GM13977 (cell line): ENCODE measurements at regions not wholly inside any gene's neighbourhood (a gene's known extent, or its start where the extent isn't known, plus 50 kb on each side); places are given as distances from the start of the nearest gene placed in this dataset.

Source experiments
- DNase-seq: peaks from one replicate; pipeline ENCODE4 v3.0.0; 2012; ENCODE audit warnings: low spot score
- CTCF ChIP-seq: IDR thresholded peaks from 2 replicates; pipeline ENCODE4 v1.5.1; 2012; ENCODE audit warnings: mild to moderate bottlenecking, control low read depth; ENCODE audit not compliant: insufficient read depth; ENCODE audit errors: extremely low read depth, missing control alignments
- in situ Hi-C: fragments of 300-500 bp; cut with MboI; formaldehyde crosslinking; loops from one replicate; pipeline ENCODE4 v1.12.0; 2022; ENCODE audit warnings: low sequenced_read_pairs, low pct_unique_long_range_greater_than_20kb, mixed read lengths, inconsistent platforms; ENCODE audit not compliant: unreplicated experiment

- no peak for TF ChIP-seq CTCF
- in situ Hi-C loops = no loop called here
- no peak for DNase-seq
These were observed 1064.6 kb downstream of the BCL11B start for GRCh38 chr14:98207415-98207814.

GRCh38 chr14:98208211-98208611 lies 1063.8 kb downstream of the BCL11B start:
- TF ChIP-seq CTCF = no peak
- DNase-seq = no peak
- in situ Hi-C loops = no loop called here

- TF ChIP-seq CTCF = no peak
- in situ Hi-C loops = no loop called here
- DNase-seq = no peak
These were observed 1063.1 kb downstream of the BCL11B start for GRCh38 chr14:98208943-98209342.

- in situ Hi-C loops = no loop called here
- TF ChIP-seq CTCF = no peak
- no peak for DNase-seq
These were observed 1061.8 kb downstream of the BCL11B start for GRCh38 chr14:98210045-98210672.

GRCh38 chr14:98217530-98217929 lies 1054.5 kb downstream of the BCL11B start:
- DNase-seq = no peak

GRCh38 chr14:98218218-98218617 lies 1053.8 kb downstream of the BCL11B start:
- TF ChIP-seq CTCF = no peak
- in situ Hi-C loops = no loop called here
- DNase-seq = no peak

More at GRCh38 chr14:98217530-98217929, 1054.5 kb downstream of the BCL11B start:
- no peak for TF ChIP-seq CTCF
- in situ Hi-C loops = no loop called here
